ENCODE measurements at regions not wholly inside any gene's neighbourhood (a gene's known extent, or its start where the extent isn't known, plus 50 kb on each side); places are given as distances from the start of the nearest gene placed in this dataset.

GRCh38 chr7:115260381-115260780 lies 338.5 kb downstream of the MDFIC start:
- H3K9ac ChIP-seq (ENCODE audit: low read length), result peak overlapping the region; percentile 7
- no peaks in the 10 kb centered on the region for H3K4me1 ChIP-seq (ENCODE audit: control insufficient read depth, insufficient read depth, low read depth, low read length)
- no peak overlapping the region for H2AK5ac ChIP-seq (ENCODE audit: low read length, severe bottlenecking)
- no peak overlapping the region for H2BK120ac ChIP-seq (ENCODE audit: low read depth, low read length)
- H4K8ac ChIP-seq (ENCODE audit: low read length), result no peak overlapping the region
- H3K27ac ChIP-seq (ENCODE audit: low read length, poor library complexity, severe bottlenecking), result no peak overlapping the region
- no peak overlapping the region for H4K91ac ChIP-seq (ENCODE audit: low read length)
- H3K4me3 ChIP-seq (ENCODE audit: insufficient read depth in 1 of 2, low read depth in 1 of 2, low read length in 2 of 2), result no peak overlapping the region
- no peak overlapping the region for H2BK5ac ChIP-seq (ENCODE audit: low read depth, low read length, poor library complexity, severe bottlenecking)
- H3K27me3 ChIP-seq (ENCODE audit: control insufficient read depth in 1 of 2, insufficient read depth in 1 of 2, low read length in 2 of 2), result no peaks in the 10 kb centered on the region
- H3K9me3 ChIP-seq (ENCODE audit: control insufficient read depth, low read length), result no peaks in the 10 kb centered on the region
- no peak overlapping the region for H3K18ac ChIP-seq (ENCODE audit: low read depth in 1 of 2, low read length in 2 of 2)
- H3K4me2 ChIP-seq (ENCODE audit: low read length, poor library complexity, severe bottlenecking), result no peak overlapping the region
- no peak overlapping the region for H3K4ac ChIP-seq (ENCODE audit: low read depth in 1 of 2, low read length in 2 of 2)
- peak; percentile 26 for DNase-seq
- WGBS, result 100% methylated on average over 1 of the region's 2 CpGs
- H3K23ac ChIP-seq (ENCODE audit: low read length in 2 of 2), result no peak overlapping the region
- no peaks in the 10 kb centered on the region for H3K36me3 ChIP-seq (ENCODE audit: control insufficient read depth in 1 of 2, insufficient read depth in 2 of 2, low read depth in 1 of 2, low read length in 2 of 2)
- H2AFZ ChIP-seq (ENCODE audit: low read depth, low read length), result no peak overlapping the region
- H3K79me1 ChIP-seq (replicated peaks; ENCODE audit: low read length, poor library complexity, severe bottlenecking), result no peaks in the 10 kb centered on the region
- H2BK12ac ChIP-seq (ENCODE audit: low read length in 2 of 2), result no peak overlapping the region
- no peak overlapping the region for H3K14ac ChIP-seq (ENCODE audit: low read length in 2 of 2)
- H2BK15ac ChIP-seq (ENCODE audit: low read depth, poor library complexity, severe bottlenecking), result no peak overlapping the region

GRCh38 chr7:115252461-115252860 lies 330.6 kb downstream of the MDFIC start:
- Histone ChIP-seq H3K9me3 (ENCODE audit: control insufficient read depth, low read length) (no peaks in the 10 kb centered on the region), H4K91ac (ENCODE audit: low read length) (no peak overlapping the region), H3K4me2 (ENCODE audit: low read length, poor library complexity, severe bottlenecking) (no peak overlapping the region), H3K4me3 (ENCODE audit: insufficient read depth in 1 of 2, low read depth in 1 of 2, low read length in 2 of 2) (no peak overlapping the region), H3K36me3 (ENCODE audit: control insufficient read depth in 1 of 2, insufficient read depth in 2 of 2, low read depth in 1 of 2, low read length in 2 of 2) (no peaks in the 10 kb centered on the region), H2BK5ac (ENCODE audit: low read depth, low read length, poor library complexity, severe bottlenecking) (no peak overlapping the region), H3K18ac (ENCODE audit: low read depth in 1 of 2, low read length in 2 of 2) (no peak overlapping the region), H3K4me1 (ENCODE audit: control insufficient read depth, insufficient read depth, low read depth, low read length) (no peaks in the 10 kb centered on the region), H3K9ac (ENCODE audit: low read length) (no peak overlapping the region), H2BK120ac (ENCODE audit: low read depth, low read length) (no peak overlapping the region), H3K79me1 (replicated peaks; ENCODE audit: low read length, poor library complexity, severe bottlenecking) (no peaks in the 10 kb centered on the region), H3K14ac (ENCODE audit: low read length in 2 of 2) (no peak overlapping the region), H3K27me3 (ENCODE audit: control insufficient read depth in 1 of 2, insufficient read depth in 1 of 2, low read length in 2 of 2) (no peaks in the 10 kb centered on the region), H3K27ac (ENCODE audit: low read length, poor library complexity, severe bottlenecking) (no peak overlapping the region), H3K4ac (ENCODE audit: low read depth in 1 of 2, low read length in 2 of 2) (no peak overlapping the region), H3K23ac (ENCODE audit: low read length in 2 of 2) (no peak overlapping the region), H2AK5ac (ENCODE audit: low read length, severe bottlenecking) (no peak overlapping the region), H2BK15ac (ENCODE audit: low read depth, poor library complexity, severe bottlenecking) (no peak overlapping the region), H4K8ac (ENCODE audit: low read length) (no peak overlapping the region), H2BK12ac (ENCODE audit: low read length in 2 of 2) (peak overlapping the region in 1 of 2 experiments; percentile 21), H2AFZ (ENCODE audit: low read depth, low read length) (no peak overlapping the region)
- WGBS, result 96% methylated on average over 3 of the region's 3 CpGs
- no peak for DNase-seq

- H4K91ac ChIP-seq (ENCODE audit: low read length), result no peak overlapping the region
- H2BK12ac ChIP-seq (ENCODE audit: low read length in 2 of 2), result no peak overlapping the region
- no peak overlapping the region for H2BK120ac ChIP-seq (ENCODE audit: low read depth, low read length)
- H2BK5ac ChIP-seq (ENCODE audit: low read depth, low read length, poor library complexity, severe bottlenecking), result no peak overlapping the region
- H3K9me3 ChIP-seq (ENCODE audit: control insufficient read depth, low read length), result peaks cover 13% of the 10 kb centered on the region
- no peak overlapping the region for H3K14ac ChIP-seq (ENCODE audit: low read length in 2 of 2)
- no peak overlapping the region for H3K4me2 ChIP-seq (ENCODE audit: low read length, poor library complexity, severe bottlenecking)
- H3K36me3 ChIP-seq (ENCODE audit: control insufficient read depth in 1 of 2, insufficient read depth in 2 of 2, low read depth in 1 of 2, low read length in 2 of 2), result no peaks in the 10 kb centered on the region
- no CpG with 5 or more reads among the region's 1 CpG for WGBS
- peak; percentile 58 for DNase-seq
- no peaks in the 10 kb centered on the region for H3K4me1 ChIP-seq (ENCODE audit: control insufficient read depth, insufficient read depth, low read depth, low read length)
- H3K27ac ChIP-seq (ENCODE audit: low read length, poor library complexity, severe bottlenecking), result no peak overlapping the region
- H3K79me1 ChIP-seq (replicated peaks; ENCODE audit: low read length, poor library complexity, severe bottlenecking), result no peaks in the 10 kb centered on the region
- H2BK15ac ChIP-seq (ENCODE audit: low read depth, poor library complexity, severe bottlenecking), result no peak overlapping the region
- no peak overlapping the region for H3K4ac ChIP-seq (ENCODE audit: low read depth in 1 of 2, low read length in 2 of 2)
- no peak overlapping the region for H3K4me3 ChIP-seq (ENCODE audit: insufficient read depth in 1 of 2, low read depth in 1 of 2, low read length in 2 of 2)
- no peak overlapping the region for H3K18ac ChIP-seq (ENCODE audit: low read depth in 1 of 2, low read length in 2 of 2)
- H2AK5ac ChIP-seq (ENCODE audit: low read length, severe bottlenecking), result no peak overlapping the region
- no peak overlapping the region for H3K23ac ChIP-seq (ENCODE audit: low read length in 2 of 2)
- H2AFZ ChIP-seq (ENCODE audit: low read depth, low read length), result no peak overlapping the region
- H4K8ac ChIP-seq (ENCODE audit: low read length), result no peak overlapping the region
- no peak overlapping the region for H3K9ac ChIP-seq (ENCODE audit: low read length)
- no peaks in the 10 kb centered on the region for H3K27me3 ChIP-seq (ENCODE audit: control insufficient read depth in 1 of 2, insufficient read depth in 1 of 2, low read length in 2 of 2)
Observed at GRCh38 chr7:115249080-115249479, 327.2 kb downstream of the MDFIC start.

GRCh38 chr7:115241151-115241550 lies 319.3 kb downstream of the MDFIC start:
- Histone ChIP-seq H2AK5ac (ENCODE audit: low read length, severe bottlenecking) (no peak overlapping the region), H3K14ac (ENCODE audit: low read length in 2 of 2) (no peak overlapping the region), H2AFZ (ENCODE audit: low read depth, low read length) (no peak overlapping the region), H3K36me3 (ENCODE audit: control insufficient read depth in 1 of 2, insufficient read depth in 2 of 2, low read depth in 1 of 2, low read length in 2 of 2) (no peaks in the 10 kb centered on the region), H3K27me3 (ENCODE audit: control insufficient read depth in 1 of 2, insufficient read depth in 1 of 2, low read length in 2 of 2) (no peaks in the 10 kb centered on the region), H3K4me1 (ENCODE audit: control insufficient read depth, insufficient read depth, low read depth, low read length) (no peaks in the 10 kb centered on the region), H3K9ac (ENCODE audit: low read length) (no peak overlapping the region), H3K4me3 (ENCODE audit: insufficient read depth in 1 of 2, low read depth in 1 of 2, low read length in 2 of 2) (no peak overlapping the region), H4K91ac (ENCODE audit: low read length) (no peak overlapping the region), H3K18ac (ENCODE audit: low read depth in 1 of 2, low read length in 2 of 2) (no peak overlapping the region), H2BK5ac (ENCODE audit: low read depth, low read length, poor library complexity, severe bottlenecking) (no peak overlapping the region), H2BK120ac (ENCODE audit: low read depth, low read length) (no peak overlapping the region), H4K8ac (ENCODE audit: low read length) (no peak overlapping the region), H2BK12ac (ENCODE audit: low read length in 2 of 2) (no peak overlapping the region), H2BK15ac (ENCODE audit: low read depth, poor library complexity, severe bottlenecking) (no peak overlapping the region), H3K79me1 (replicated peaks; ENCODE audit: low read length, poor library complexity, severe bottlenecking) (no peaks in the 10 kb centered on the region), H3K27ac (ENCODE audit: low read length, poor library complexity, severe bottlenecking) (no peak overlapping the region), H3K9me3 (ENCODE audit: control insufficient read depth, low read length) (peaks cover 11% of the 10 kb centered on the region), H3K4ac (ENCODE audit: low read depth in 1 of 2, low read length in 2 of 2) (no peak overlapping the region), H3K4me2 (ENCODE audit: low read length, poor library complexity, severe bottlenecking) (no peak overlapping the region), H3K23ac (ENCODE audit: low read length in 2 of 2) (no peak overlapping the region)
- no CpG with 5 or more reads among the region's 1 CpG for WGBS
- no peak for DNase-seq
